GM12865 (cell line): ENCODE measurements at regions not wholly inside any gene's neighbourhood (a gene's known extent, or its start where the extent isn't known, plus 50 kb on each side); places are given as distances from the start of the nearest gene placed in this dataset.
A peak's percentile ranks its signal among the peaks of the same experiment; 100 is the strongest.

Experiments used
- DNase-seq: peaks from one replicate; pipeline ENCODE4 v3.0.0; 2010; ENCODE audit warnings: low read depth
- H3K4me3 ChIP-seq: 2 replicates; pipeline ENCODE4 v1.5.1; 2011; ENCODE audit warnings: mild to moderate bottlenecking, low read depth, low read length, control low read depth
- CTCF ChIP-seq: IDR thresholded peaks from 2 replicates; pipeline ENCODE4 v1.5.1; 2011; ENCODE audit warnings: low read length, control low read depth, low read depth, inconsistent platforms; ENCODE audit not compliant: insufficient read depth; ENCODE audit errors: missing control alignments

- no peak overlapping the region for H3K4me3 ChIP-seq
- DNase-seq = no peak
- no peak for TF ChIP-seq CTCF
These were observed 68.7 kb downstream of the RHOB start for GRCh38 chr2:20515290-20516220.

GRCh38 chr2:20516291-20516645 is 69.4 kb downstream of the RHOB start:
- no peak for TF ChIP-seq CTCF
- DNase-seq = no peak
- no peak overlapping the region for H3K4me3 ChIP-seq

GRCh38 chr2:20516646-20517341 is 69.9 kb downstream of the RHOB start:
- DNase-seq = peak; percentile 81
- TF ChIP-seq CTCF = no peak
- H3K4me3 ChIP-seq = no peak overlapping the region

GRCh38 chr2:20519309-20519708 is 72.4 kb downstream of the RHOB start:
- DNase-seq = no peak
- no peak overlapping the region for H3K4me3 ChIP-seq
- TF ChIP-seq CTCF = no peak

- no peak for TF ChIP-seq CTCF
- no peak for DNase-seq
- no peak overlapping the region for H3K4me3 ChIP-seq
These were observed 73.3 kb downstream of the RHOB start for GRCh38 chr2:20520128-20520527.

- no peak for TF ChIP-seq CTCF
- H3K4me3 ChIP-seq = no peak overlapping the region
- DNase-seq = no peak
These were observed 74.3 kb downstream of the RHOB start for GRCh38 chr2:20521193-20521592.
